HG03097 (cell line): ENCODE measurements at regions not wholly inside any gene's neighbourhood (a gene's known extent, or its start where the extent isn't known, plus 50 kb on each side); places are given as distances from the start of the nearest gene placed in this dataset.
"Not testable (repeated sequence)": the region's sequence is repeated elsewhere in the genome, so short reads cannot be mapped to it uniquely, and the experiment has no call there.

Experiments used
- ATAC-seq: cut with Tn5 transposase; IDR thresholded peaks from one replicate; pipeline ENCODE4 v1.9.1; 2021; ENCODE audit not compliant: unreplicated experiment, low FRiP score

- no peak for ATAC-seq
Observed at GRCh38 chr14:81738946-81739659, 205.4 kb upstream of the SEL1L start.

DNA sequence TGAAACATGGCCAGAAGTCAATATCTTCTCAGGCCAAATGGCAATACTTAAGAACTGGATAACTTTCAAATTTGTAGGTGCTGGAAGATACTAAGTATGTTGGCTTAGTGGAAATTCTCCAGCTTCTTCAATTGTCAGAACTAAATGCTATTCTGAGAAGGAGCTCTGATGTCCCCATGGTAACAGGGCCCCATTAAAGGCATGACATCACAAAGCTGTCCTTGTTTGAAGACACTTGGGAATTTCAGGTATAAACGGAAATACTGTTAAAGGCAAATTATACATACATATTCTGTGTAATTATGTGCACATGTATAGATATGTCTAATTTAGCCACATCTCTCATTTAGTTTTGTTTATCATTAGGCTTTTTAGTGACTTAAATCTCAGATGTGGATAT lies 210.0 kb upstream of the SEL1L start:
- ATAC-seq = no peak

GRCh38 chr14:81751198-81751597 lies 217.5 kb upstream of the SEL1L start:
- no peak for ATAC-seq

DNA sequence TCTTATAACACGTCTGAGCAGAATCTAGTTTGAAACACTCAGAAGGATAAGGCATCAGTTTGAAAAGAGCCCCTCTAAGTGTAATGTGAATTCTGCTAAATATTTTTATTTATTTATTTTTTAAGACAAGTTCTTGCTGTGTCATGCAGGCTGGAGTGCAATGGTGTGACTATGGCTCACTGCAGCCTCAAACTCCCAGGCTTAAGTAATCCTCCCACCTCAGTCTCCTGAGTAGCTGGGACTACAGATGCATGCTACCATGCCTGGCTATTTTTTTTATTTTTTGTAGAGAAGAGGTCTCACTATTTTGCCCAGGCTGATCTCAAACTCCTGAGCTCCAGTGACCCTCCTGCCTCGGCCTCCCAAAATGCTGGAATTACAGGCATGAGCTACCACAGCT lies 225.9 kb upstream of the SEL1L start:
- no peak for ATAC-seq

GRCh38 chr14:81765651-81766275 lies 232.1 kb upstream of the SEL1L start:
- ATAC-seq = no peak

DNA sequence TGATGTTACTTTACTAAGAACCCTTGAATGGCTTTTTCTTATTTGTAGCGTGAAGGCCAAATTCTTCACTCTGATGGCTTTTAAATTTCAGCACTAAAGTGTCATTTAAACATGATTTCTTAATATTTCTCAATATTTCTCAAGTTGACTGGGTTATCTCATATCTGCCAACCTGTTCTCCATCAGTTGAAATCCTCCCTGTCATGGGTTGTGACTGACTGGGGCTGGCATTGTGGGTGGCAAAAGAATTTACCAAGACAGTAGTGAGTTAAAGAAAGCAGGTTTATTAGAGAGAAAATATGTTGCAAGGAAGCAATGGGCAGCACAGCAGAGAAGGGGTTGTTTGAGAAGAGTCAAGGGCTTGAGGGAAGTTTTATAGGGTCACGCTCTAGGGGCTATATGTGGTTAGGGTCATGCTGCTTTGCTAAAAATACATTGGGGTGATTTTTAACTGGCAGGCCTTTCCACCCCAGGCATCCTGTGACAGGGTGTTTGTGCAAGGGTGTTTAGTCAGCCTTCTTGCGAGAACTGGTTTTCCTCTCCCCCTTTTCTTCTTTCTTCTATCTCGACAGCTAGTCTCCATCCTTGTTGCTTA lies 232.8 kb upstream of the SEL1L start:
- no peak for ATAC-seq

DNA sequence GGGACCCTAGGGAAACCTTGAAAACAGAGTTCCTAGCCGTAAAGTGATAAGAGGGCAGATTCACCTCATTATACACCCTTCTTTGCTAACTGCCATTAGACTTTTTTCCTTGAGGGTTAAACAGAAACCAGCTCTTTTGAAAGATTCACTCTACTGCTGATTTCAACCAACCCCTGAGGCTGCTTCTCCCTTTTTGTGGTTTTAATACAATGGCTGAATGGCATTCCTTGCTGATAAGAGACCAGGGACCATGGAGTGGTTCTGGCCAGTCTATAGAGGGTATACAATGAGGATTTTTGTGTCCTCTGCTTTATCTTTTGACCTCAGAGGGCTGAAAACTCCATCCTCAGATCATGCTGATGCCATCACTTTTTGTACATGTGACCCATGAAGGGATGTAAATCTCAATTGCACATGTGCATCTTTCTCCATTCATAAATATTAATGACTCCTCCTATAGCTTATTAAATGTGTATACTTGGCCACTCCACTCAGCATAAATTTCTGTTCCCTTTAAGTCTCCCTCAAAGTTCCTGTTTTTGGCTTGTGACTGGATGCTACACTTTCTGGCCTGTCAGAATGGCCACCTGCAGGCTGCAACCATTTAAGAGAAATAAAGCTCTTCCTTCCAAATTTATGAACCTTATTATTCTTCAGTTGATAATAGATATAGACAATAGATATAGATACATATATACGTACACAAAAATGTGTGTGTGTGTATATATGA lies 233.8 kb upstream of the SEL1L start:
- no peak for ATAC-seq

DNA sequence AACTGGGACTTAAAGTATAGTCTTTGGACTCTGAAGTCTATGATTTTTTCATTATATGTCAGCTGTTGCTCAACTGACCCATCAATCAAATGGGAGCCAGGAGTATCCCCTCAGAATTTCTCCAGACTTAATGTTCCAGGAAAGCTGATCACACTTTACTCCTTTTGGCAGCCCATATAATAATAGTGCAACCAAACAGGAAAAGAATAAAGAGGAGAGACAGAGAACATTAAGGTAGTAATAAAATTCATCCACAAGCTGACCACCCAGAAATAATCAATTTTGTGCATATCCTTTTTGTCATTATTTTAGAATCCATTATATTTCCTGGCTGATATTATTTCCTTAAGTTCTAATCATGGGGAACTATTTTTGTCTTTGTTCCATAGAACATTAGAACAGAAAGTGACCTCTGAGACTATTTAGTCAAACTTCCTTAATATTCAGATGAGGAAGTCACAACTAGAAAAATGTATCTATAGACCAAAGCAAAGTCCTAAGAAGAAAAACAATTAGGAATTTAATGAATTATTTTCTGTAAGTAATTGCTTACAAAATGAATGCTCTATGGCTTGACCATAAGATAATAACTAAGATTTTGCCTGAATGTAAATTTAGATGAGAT lies 238.1 kb upstream of the SEL1L start:
- ATAC-seq = no peak

- no peak for ATAC-seq
Observed at GRCh38 chr14:81772381-81772780, 238.7 kb upstream of the SEL1L start.

DNA sequence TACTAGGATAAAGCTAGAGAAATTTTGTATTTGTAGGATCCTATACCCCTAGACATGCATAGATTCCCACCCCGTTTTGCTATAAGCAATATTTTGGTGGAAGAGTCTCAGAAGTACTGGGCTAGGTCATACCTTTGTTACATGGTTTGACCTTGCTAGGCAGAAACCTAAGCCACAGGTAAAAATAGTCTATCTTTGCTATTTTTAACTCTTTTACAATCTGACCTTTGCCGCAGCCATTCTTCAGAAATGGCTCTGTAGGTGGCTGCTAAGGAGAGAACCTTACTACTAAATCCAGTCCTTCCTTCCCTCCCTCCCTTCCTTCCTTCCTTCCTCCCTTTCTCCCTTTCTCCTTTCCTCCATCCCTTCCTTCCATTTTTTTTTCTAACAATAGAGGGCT lies 242.9 kb upstream of the SEL1L start:
- ATAC-seq = no peak

DNA sequence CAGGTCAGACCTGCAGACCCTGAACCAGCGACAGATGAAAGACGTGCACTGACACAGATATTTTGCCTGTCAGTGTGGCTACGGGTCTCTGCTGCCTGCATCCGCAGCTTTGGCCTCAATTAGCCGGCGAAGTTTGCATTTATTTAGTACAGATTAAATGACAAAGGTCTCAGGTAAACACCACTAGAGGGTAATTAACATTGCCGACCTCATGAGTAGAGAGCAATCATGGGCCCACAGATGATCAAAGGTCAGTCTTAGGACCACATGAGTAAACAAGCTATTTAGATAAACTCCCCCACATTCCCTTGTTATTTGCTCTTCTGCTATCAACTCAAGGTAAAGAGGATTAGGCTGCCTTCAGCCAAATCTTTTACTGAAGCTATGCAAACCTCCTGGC lies 248.1 kb upstream of the SEL1L start:
- not testable (repeated sequence) for ATAC-seq

DNA sequence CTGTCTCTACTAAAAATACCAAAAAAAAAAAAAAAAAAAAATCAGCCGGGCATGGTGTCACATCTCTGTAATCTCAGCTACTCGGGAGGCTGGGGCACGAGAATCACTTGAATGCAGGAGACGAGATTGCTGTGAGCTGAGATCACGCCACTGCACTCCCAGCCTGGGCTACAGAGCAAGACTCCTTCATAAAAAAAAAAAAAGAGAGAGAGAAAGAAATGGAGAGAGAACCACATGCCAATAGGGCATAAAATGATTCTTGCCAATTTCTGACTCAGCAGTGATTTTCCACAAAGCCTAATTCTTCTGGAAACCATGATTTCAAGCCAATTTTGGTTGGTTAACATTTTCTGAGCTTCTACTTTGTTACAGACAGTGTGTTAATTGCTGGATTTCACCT lies 250.4 kb upstream of the SEL1L start:
- no peak for ATAC-seq

DNA sequence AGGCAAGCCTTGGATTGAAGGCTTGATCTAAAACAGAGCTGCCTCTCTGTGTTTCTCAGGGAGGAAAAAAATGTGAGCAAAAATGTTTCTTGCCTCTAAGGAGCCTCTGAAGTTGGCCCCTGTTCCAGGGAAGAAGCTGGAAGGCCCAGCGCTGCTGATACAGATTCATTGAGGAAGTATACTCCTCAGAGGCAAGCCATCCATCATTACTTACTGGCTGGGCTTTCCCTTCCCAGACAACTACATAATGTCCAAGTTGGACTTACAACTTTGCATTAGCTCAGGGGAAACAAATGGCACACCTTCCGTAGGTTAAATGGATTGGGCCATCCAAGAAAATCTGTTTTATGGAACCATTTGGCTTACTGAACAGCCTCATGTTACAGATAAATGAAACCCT lies 263.7 kb upstream of the SEL1L start:
- ATAC-seq = no peak

GRCh38 chr14:81801921-81802320 lies 268.3 kb upstream of the SEL1L start:
- ATAC-seq = no peak

DNA sequence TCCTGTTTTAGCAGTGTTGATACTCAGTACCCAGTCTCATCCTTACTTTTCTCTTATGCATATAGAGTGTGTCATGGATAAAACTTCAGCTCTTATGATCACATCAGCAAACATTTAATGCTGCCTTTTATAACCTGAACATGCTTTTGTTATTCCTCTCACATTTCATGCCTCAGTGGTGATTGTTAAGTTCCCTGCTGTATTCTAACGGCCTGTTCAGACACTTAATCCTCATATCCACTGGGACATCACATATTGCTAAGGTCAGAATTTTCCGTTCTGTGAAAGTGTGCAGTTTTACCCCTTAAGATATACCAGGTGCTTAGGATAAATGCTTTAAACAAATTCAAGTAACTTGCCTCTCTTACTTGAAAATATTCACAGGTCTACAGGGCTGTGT lies 268.7 kb upstream of the SEL1L start:
- no peak for ATAC-seq

GRCh38 chr14:81805785-81806184 lies 272.1 kb upstream of the SEL1L start:
- no peak for ATAC-seq

DNA sequence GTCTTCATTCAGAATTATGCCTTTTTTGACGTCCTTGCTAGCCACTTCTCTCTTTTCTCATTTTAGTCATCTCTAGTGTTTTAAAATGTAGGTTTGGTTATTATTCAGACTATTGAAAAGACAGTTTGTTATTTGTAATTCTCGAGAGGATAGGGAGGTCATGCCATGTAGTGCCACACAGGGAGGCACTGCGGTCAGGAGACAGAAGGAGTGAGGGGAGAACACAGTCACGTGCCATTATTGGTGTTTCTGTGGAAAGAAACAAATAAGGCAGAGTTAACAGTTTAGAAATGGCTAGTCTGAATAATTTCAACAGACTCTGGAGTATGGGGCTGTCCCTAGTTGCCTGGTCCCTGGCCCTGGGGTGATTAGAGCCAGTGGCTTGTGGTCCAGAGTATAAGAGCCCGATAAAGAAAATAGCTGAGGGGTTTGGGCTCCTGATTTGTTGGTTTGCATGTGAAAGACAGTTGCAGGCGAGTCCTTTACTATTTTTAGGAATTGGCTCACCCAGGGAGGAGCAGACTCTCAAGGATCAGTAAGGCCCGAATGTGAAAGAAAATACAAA lies 278.1 kb upstream of the SEL1L start:
- ATAC-seq = no peak

DNA sequence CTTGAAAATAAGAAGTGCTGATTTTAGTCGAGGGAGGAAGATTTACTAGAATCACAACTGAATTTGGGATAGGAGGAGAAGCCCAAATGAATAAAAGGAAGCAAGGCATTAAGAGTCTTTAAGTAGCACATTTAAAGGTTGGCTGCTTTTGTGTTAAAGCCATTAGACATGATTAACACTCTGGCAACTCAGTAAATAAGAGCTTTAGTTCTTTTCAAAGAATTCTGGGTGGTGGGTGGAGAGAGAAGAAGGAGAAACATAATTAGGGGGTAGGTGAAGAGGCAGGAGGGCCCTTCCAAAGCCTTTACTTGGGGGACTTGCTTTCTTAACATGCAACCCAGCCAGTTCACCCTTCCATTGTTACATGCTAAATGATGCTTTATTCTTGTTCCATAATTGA lies 284.6 kb upstream of the SEL1L start:
- ATAC-seq = no peak

DNA sequence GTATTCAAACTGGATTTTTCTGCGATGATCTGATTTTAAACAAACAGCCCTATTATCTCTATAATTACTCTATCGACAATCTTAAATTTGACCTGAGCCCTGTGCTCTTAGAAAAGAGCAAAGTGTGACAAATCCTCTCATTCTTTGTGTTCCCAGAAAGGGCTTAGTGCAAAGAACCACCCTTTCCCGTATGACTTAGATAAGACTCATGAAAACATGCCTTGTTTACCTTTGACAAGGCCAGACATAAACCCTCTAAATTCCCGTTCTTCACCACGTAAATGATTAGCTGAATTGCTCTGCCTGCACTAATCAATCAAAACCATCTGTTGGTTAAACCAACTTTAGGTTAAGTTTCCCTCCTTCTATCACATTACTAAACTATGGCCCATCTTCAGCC lies 285.7 kb upstream of the SEL1L start:
- no peak for ATAC-seq

DNA sequence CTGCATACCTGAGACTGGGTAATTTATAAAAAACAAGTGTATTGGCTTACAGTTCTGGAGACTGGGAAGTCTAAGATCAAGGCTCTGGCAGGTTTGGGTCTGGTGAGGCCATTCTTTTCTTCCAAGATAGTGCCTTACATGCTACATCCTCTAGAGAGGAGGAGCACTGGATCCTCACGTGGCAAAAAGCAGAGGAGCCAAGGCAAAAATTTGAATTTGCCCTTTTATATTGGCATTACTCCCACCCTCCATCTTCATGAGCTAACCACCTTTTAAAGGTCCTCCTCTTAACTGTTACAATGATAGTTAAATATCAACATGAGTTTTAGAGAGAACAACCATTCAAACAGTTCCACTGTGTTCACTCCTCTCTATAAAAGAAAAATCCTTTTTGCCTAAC lies 286.3 kb upstream of the SEL1L start:
- no peak for ATAC-seq

DNA sequence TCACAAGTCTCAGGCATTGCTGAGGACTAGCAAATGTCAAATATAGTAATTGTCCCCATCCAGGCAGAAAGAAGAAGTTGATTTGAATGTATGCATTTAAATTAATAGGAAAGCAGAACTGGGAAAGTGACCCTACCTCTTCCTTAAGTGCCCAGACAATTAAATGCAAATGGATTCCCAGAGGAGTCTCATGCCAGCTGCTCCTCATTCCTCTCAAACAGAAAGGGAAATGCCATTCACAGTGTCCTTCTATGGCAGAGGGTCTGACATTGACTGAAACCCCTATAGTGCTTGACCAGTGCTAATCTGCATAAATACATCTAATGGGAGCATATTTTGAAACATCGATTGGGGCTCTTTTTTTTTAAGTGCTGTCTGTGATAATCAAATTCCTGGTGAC lies 292.4 kb upstream of the SEL1L start:
- no peak for ATAC-seq
